GM20000 (cell line): ENCODE measurements at regions not wholly inside any gene's neighbourhood (a gene's known extent, or its start where the extent isn't known, plus 50 kb on each side); places are given as distances from the start of the nearest gene placed in this dataset.

Experiments
- DNase-seq: peaks from one replicate; pipeline ENCODE4 v3.0.0; 2012; ENCODE audit warnings: low spot score
- CTCF ChIP-seq: IDR thresholded peaks from 2 replicates; pipeline ENCODE4 v1.5.1; 2012; ENCODE audit warnings: mild to moderate bottlenecking, control low read depth; ENCODE audit errors: extremely low read depth, missing control alignments

GRCh38 chr20:6857927-6858326, 90.4 kb downstream of the BMP2 start:
- DNase-seq: no peak
- TF ChIP-seq CTCF: no peak

- DNase-seq: no peak
- no peak for TF ChIP-seq CTCF
Measured at GRCh38 chr20:6863355-6863754, 95.9 kb downstream of the BMP2 start.

- no peak for DNase-seq
- no peak for TF ChIP-seq CTCF
Measured at GRCh38 chr20:6863798-6864201, 96.3 kb downstream of the BMP2 start.

- no peak for TF ChIP-seq CTCF
- DNase-seq: no peak
Measured at GRCh38 chr20:6864740-6865139, 97.3 kb downstream of the BMP2 start.

GRCh38 chr20:6866741-6867140, 99.3 kb downstream of the BMP2 start:
- TF ChIP-seq CTCF: no peak
- DNase-seq: no peak

- TF ChIP-seq CTCF: no peak
- no peak for DNase-seq
Measured at GRCh38 chr20:6868861-6869260, 101.4 kb downstream of the BMP2 start.

GRCh38 chr20:6870559-6870958, 103.1 kb downstream of the BMP2 start:
- TF ChIP-seq CTCF: no peak
- DNase-seq: no peak
